SHP77 treated with DMSO at 0.1 percent for 48 hours (cell line): ENCODE measurements at regions not wholly inside any gene's neighbourhood (a gene's known extent, or its start where the extent isn't known, plus 50 kb on each side); places are given as distances from the start of the nearest gene placed in this dataset.

Experiments used
- DNase-seq: peaks from one replicate; lab custom pipeline; 2025; lab: John Stamatoyannopoulos, UW

- DNase-seq: no peak
Measured at GRCh38 chr1:172980971-172981370, 69.8 kb downstream of the TNFSF18 start.
